ENCODE measurements at regions not wholly inside any gene's neighbourhood (a gene's known extent, or its start where the extent isn't known, plus 50 kb on each side); places are given as distances from the start of the nearest gene placed in this dataset.

DNA sequence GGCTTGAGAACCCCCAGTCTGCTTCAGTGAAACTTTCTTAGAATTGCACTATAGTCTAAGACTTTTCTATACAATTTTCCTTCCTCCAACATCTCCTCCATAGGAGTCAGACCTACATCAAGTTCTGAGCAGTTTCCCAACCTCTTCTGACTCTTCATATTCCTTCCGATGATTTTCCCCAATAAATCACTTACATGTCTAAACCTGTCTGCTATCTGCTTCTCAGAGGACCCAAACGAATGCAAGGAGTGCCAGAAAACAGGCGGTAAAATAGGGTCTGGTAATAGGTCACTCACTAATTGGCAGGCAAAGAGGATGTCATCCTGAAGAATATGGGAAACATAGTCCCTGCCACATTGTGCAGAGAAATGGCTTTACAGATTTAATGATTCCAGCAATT lies 153.9 kb downstream of the PCDH18 start:
- no peak for TF ChIP-seq EZH2 (IDR thresholded peaks at IDR 0.05; ENCODE audit: low read length, missing control alignments)
- TF ChIP-seq, protein P1, sequence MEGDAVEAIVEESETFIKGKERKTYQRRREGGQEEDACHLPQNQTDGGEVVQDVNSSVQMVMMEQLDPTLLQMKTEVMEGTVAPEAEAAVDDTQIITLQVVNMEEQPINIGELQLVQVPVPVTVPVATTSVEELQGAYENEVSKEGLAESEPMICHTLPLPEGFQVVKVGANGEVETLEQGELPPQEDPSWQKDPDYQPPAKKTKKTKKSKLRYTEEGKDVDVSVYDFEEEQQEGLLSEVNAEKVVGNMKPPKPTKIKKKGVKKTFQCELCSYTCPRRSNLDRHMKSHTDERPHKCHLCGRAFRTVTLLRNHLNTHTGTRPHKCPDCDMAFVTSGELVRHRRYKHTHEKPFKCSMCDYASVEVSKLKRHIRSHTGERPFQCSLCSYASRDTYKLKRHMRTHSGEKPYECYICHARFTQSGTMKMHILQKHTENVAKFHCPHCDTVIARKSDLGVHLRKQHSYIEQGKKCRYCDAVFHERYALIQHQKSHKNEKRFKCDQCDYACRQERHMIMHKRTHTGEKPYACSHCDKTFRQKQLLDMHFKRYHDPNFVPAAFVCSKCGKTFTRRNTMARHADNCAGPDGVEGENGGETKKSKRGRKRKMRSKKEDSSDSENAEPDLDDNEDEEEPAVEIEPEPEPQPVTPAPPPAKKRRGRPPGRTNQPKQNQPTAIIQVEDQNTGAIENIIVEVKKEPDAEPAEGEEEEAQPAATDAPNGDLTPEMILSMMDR (conservative IDR thresholded peaks at IDR 0.05 in 1 of 2, IDR thresholded peaks at IDR 0.05 in 1 of 2; ENCODE audit: low read depth in 1 of 2, low read length in 2 of 2), result no peak

All from fibroblast of lung (primary cell).